GM04503 (cell line): ENCODE measurements at regions not wholly inside any gene's neighbourhood (a gene's known extent, or its start where the extent isn't known, plus 50 kb on each side); places are given as distances from the start of the nearest gene placed in this dataset.
"Not testable (repeated sequence)": the region's sequence is repeated elsewhere in the genome, so short reads cannot be mapped to it uniquely, and the experiment has no call there.

Experiments used
- DNase-seq: peaks from one replicate; pipeline ENCODE4 v3.0.0-alpha.2; 2012; ENCODE audit warnings: low read depth

DNA sequence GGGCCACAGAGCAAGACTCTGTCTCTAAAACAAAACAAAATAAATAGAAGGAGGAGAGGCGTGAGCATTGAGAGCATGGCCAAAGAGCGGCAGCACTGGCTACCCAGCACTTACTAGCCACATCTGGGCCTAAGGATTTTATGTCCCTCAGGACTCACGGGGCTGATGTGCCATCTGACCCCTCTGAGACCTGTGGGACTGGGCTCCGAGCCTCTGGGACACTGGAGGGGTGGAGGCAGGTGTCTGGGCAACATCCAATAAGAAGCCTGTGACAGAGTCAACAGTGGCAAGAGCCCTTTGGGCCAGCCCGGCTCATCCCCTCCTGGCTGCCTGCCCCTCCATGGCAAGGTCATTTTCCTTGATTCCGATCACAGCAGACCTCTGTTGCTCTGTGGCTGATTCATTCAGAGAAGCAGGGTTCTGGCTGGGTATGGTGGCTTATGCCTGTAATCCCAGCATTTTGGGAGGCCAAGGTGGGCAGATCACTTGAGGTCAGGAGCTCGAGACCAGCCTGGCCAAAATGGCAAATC is 60.7 kb downstream of the RRM2 start:
- no peak for DNase-seq

DNA sequence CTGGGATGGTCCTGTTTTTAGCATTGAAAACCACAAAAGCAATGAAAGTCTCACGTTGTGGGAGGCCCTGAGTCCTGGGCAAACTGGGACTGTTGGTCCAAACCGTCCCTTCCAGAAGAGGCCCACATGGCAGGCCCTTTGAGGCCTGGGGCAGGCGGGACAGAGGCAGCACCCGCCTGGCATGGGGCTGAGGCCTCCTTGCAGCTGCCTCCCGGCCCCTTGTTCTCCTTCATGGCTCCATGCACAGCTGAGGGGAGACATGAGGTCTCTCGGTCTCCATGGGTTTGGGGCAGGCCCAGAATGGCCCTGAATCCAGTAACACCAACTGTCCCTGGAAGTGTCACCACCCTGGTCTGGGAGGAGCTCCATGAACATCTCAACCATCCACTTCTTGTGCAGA is 61.9 kb downstream of the RRM2 start:
- no peak for DNase-seq

DNA sequence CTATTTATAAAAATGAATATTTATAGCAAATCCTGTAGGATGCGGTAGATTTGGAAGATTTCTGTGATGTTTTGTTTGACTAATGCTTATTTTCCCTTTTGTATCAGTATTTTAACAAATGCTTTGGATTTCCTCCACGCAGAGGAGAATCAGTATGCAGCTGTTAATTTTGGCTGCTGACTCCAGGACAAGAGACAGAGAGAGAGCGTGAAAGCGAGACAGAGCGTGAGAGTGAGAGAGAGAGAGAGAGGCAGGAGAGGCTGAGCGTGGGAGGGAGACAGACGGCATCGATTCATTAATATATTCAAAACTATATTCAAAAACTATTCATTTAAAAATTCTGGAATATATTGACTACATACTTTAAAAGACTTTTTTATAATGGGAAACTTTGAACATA is 62.5 kb downstream of the RRM2 start:
- DNase-seq, result no peak

DNA sequence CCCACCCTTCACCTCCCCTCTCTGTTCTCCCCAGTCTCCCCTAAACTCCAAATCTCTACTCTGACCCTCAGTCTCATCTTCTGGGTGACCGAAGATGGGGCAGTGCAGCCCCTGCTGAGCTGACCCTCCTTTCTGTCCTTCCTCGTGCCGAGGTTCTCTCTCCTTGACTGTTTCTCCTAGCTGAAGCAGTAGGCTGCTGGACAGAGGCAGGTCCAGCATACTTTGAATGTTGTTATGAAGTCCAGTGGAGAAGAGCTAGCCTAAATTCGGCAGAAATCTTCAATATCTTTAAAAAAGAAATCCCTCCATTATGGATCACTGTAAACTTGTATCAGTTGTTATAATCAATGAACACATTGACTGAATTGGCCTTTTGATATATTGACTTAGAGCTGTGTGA is 63.2 kb downstream of the RRM2 start:
- DNase-seq, result no peak

DNA sequence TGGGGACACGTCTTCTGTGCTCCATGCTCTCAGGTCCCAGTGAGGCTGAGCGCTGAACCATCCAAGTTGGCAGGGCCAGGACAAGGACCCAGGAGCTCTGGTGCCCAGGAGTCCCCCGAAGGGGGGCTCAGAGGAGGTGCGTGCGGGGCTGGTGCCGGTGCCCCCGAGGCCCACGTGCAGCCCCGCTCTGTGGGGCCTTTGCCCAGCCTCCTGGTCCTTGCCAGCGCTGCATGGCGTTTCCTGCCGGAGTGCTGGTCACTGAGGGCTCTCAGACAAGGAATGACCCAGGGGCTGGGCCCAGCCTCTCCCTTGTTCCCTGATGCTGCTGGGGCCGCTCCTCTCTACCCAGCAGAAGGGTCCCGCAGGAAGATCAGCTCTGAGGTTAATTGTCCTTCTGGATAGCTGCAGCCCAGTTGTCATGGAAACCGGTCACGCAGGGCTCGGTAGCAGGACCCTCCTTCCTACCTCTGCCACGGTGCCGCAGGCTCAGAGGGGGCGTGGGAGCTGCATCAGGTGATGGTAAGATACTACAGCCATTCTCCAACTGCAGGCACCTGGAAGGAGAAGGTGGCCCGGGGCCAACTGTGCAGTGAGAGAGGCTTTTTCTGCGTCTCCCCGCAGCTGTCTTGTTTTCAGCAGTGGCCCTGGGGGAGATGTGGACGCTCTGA is 64.5 kb downstream of the RRM2 start:
- no peak for DNase-seq

DNA sequence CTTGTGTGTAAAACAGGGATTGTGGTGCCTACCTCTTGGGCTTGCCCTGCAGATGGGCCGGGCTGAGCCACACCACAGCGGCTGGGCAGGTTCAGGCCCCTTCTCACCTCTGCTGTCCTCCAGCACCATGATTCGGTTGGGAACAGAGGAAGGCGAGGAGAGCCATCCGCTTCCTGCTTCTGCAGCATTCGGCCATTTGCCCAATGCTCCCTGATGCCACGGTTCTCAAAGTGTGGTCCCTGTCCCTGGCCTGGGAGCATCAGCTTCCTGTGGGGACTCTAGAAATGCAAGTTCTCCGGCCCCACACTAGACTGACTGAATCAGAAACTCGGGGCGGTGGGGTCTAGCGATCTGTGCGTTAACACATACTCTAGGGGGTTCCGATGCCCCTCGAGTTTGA is 65.1 kb downstream of the RRM2 start:
- no peak for DNase-seq

DNA sequence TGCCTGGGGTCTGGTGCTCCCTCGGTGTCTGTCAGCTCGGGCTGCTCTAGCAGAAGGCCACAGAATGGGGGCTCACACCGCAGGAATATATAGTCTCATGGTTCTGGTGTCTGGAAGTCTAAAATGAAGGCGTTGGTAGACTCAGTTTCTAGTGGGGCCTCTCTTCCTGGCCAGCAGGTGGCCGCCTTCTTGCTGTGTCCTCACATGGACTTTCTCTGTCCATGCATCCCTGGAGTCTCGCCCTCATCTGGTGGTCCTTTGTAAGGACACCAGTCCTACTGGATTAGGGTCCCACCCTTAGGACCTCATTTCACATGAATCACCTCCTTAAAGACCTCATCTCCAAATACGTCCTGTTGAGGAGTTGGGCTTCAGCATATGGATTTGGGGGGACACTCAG is 65.7 kb downstream of the RRM2 start:
- DNase-seq, result no peak

DNA sequence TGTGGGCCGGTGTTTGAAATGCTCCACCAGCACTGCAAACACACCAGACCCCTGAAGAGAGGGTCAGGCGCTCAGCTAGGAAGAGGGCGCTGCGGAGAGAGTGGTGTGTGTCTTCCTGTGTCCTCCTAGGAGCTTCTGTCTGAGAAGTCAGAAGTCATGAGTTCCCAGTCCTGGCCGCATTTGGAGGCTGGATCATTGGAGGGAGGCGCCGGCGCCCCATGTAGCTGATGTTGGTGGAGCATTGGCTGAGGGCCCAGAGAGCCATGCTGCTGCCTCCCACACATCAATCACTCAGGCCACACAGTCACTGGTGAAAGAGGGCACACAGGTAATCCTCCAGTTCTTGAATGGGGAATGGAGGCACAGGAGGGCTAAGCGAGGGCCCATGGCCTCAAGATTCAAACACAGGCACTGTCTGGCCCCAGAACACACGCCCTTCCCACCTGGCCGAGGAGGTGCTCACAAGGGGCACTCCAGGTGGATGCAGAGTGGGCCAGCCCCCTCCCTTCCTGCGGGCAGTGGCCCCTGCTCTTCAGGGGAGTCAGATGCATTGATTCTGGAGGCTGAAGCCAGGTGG is 66.3 kb downstream of the RRM2 start:
- no peak for DNase-seq

DNA sequence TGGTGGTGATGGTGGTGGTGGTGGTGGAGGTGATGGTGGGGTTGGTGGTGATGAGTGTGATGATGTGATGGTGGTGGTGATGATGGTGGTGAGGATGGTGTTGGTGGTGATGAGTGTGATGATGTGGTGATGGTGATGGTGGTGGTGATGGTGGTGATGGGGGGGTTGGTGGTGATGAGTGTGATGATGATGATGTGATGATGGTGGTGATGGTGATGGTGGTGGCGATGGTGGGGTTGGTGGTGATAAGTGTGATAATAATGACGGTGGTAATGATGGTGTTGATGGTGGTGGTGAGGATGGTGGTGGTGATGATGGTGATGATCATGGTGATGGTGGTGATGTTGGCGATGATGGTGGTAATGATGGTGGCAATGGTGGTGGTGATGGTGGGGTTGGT is 67.7 kb downstream of the RRM2 start:
- no peak for DNase-seq

DNA sequence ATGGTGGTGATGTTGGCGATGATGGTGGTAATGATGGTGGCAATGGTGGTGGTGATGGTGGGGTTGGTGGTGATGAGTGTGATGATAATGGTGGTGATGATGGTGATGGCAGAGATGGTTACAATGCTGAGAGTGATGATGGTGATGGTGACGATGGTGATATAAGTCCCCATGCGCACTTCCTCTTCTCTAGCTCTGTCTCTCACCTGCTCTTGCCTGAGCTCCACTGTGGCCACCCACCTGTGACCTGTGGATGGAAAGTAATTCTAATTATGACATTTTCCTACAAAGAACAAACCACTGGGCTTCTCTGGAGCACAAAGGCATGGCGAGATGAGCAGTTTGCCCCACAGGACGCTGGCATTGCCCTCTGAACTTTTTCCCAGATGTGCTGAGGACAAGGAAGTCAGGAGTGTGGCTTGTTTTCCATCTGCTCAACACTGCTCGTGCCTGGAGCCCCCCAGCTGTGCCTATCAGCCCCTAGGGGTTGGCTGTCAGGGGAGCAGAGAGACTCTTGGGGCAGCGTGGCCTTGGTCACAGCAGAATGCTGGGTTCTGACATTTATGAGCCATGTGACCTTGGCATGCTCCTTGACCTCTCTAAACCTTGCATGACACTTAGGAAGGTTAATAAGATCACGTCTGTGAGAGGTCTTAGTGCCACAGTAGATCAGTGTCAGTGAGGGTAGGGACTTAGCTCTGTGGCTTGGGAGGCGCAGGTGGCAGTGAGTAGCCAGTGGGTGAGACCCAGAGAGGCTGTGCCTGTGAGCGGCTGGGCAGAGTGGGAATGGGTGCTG is 68.4 kb downstream of the RRM2 start:
- DNase-seq, result no peak

DNA sequence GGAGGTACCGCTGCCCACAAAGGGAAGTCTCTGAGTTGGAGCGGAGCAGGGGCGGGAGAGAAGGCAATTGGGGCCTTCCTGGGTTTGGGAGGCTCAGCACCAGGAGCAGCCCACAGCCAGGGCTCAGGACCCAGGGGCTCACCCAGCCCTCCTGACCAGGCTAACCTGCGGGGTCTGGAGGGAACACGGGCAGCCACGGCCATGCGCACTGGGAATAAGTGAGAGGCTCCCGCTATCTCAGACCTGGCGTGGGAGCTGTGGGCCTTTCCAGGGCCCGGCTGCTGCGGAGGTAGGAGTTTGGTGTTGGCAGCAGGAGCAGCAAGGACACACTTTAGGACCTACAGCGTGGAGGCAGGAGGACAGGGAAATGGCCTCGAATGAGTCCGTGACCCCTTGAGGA is 69.0 kb downstream of the RRM2 start:
- no peak for DNase-seq

DNA sequence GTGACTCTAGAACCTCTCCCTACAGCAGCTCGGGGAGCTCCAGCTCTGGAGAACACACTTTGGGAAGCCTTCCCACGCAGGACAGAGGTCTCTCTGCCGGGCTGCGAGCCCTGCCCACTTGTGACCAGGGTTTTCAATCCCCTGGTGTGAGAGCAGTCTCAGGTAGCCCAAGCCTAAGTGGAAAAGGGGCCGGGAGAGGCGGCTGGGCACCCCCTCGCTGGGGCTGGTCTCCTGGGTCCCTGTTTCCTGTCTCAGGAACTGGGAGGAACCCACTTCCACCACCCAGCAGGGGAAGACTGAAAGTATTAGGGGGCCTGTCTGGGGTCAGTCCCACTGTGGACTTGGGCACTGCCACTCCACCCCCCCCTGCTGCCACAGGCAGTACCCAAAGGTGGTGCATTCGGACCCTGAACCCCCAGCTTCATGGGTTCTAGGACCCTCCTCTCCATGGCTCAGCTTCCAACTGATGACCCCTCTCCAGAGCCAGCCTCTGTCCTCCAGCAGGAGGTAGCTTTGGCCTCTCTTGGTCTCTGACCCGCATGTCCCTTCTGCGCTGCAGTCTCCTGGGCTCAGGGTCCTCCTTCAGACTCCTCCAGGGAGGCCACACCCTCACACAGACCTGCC is 70.0 kb downstream of the RRM2 start:
- DNase-seq, result no peak

DNA sequence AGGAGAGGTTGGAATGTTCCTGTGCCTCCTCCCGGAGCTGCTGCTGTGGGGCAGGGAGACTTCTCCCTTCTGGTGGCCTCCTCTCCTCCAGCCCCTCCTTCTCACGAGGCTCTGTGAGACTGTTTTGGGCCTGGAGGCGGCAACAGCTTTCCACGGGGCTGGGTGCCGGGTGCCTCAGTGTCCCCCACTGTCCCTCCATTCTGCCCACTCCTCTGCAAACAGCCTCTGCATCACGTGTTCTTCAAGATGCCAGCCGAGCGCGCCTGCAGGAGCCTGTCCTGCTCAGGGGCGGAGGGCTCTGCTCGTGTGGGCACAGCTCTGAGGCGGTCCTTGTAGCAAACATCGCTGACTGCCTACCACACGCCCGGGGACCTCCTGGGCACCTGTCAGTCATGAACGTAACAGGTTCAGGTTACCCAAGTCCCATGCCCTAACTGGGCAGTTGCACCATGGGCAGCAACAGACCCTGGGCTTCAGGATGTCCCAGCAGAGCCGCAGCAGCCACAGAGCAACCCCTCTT is 70.8 kb downstream of the RRM2 start:
- DNase-seq, result no peak

DNA sequence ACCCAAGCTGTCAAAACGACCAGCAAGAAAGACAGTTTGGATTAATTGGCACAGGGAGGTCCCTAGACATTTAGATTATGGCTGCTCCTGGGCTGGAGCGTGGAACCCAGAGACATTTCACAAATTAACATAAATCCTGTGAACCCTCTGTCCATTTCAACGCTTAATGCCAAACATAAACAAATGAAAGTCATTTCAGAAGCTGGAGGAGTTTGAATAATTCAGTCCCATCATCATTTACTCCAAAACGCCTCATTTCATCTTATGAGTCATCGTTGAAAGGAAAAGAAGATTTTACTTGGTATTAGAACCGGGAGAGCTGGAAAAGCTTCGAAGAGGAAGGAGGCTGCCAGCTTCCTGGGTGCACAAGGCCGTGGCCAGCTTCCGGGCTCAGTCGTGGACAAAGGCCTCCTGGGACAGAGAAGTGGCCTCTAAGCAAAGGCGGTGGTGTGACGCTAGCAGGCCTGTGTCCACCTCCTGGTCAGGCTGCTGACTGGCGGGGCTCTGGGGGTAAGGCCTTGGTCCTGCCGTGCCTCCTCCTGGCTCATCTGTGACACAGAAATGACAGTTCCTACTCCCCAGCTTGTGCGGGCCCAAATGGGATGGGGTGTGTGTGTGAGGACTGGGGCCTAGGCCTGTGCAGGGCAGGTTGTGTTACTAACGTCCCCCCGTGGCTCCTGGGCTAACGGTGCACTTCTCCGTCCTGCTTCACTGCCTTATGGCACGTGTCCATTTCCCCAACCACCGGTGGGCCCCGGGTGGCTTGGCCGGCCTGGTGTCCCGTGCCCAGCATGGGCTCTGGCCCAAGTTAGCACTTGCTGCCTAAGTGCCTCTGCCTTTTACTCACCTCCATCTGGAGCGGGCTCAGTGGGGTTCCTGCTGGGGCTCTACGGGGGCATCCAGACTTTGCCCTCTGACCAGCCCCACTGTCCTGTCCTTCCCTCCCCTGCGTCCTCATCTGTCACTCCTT is 71.6 kb downstream of the RRM2 start:
- DNase-seq, result no peak

DNA sequence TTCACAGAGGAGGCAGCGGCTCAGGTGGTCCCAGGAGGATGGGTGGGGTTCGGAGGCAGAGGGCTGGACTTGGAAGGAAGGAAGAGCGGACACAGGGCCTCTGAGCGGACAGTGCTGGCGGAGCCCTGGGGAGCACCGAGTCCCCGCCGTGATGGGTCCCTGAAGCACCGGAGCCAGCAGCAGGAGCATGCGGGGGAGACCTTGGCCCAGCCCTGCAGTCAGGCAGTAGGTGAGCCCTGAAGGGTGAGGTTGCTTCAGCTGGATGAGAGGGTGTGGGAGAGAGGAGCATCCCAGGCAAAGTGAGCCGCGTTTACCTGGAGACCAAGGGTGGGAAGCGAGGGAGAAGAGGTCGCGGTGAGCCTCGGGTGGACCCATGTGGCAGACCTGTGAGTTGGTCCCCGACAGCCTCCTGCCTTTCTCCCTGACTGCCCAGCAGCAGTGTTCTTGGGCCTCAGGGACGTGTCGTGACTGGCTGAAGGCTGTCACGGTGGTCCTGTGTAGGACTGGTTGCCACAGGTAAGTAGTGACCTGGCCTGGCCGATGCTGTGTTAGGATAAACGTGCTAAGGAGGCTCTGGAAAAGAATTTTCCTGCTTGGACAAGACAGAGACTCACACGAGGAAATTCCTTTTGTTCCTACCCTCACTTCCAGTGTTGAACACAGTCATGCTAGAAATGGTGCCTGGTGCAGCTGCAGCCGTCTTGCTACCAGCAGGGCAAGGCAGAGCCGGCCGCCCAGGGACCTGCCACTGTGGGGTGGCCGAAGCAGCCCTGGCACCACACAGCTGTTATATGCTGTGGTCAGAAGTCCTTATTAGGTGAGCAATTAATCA is 73.0 kb downstream of the RRM2 start:
- DNase-seq, result no peak

DNA sequence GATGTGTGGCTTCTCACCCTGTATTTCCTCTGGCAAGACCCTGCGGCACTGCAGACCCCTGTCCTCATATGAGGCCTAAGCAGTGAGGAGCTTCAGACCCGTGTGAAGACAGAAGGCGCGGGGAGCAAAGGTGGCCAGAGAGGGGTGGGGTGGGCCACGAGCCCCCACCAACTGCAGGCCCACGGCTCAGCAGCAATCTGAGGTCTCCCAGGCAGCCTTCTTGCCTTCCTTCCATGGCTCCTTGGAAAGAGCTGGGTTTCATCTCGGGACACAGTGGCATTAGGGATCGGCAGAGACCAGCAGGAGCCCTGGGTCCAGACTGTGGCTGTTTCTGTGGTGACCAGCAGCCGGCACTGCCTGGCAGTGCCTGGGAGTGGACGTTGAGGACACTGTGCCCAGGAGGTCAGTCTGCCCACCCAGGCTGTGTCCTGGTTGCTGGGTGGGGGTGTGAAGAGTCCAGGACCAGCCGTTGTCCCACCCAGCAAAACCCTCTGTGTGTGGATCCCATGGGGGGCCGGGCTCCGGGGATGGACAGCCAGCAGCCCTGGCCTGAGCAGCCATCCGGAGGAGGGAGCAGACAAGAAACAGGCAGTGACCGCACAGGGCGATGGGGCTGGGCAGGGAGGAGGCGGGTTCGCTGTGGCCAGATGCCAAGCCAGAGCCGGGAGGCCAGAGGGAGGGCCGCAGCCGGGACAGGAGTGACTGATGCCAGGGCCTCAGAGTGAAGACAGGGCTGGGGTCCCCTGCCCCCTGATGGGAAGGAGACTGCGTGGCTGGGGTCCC is 73.8 kb downstream of the RRM2 start:
- no peak for DNase-seq

DNA sequence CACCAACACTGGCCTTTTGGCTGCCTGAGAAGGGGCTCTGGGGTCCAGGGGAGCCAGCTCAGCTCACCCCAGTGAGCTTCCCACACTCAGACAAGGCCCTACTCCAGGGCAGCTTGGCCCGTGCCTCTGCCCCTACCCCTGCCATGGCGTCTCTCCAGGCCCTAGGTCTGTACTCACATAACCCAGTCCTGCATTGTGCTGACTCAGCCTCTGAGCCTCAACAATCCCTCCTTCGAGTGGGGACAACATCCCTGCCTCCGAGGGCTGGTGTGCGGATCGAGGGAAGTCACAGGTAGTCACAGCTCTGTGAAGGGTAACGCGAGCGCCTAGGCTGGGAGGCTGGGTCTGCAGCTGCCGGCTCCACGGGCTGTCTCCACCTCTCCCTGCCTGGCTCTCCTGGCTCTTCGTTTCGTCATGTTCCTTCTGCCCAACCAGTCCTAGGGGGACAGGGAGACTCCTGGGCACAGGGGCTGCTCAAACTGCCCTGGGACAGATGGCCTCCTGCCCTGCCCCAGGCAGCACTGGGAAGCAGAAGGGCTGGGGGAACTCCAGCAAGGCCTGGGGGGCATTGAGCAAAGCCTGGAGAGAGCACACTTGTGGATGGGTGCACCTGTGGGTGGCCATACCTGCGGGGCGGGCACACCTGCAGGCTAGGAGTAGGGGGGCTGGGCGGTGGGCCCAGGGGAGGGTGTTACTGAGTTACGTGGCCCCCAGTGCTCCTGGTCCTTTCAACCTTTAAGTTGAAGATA is 74.6 kb downstream of the RRM2 start:
- no peak for DNase-seq

DNA sequence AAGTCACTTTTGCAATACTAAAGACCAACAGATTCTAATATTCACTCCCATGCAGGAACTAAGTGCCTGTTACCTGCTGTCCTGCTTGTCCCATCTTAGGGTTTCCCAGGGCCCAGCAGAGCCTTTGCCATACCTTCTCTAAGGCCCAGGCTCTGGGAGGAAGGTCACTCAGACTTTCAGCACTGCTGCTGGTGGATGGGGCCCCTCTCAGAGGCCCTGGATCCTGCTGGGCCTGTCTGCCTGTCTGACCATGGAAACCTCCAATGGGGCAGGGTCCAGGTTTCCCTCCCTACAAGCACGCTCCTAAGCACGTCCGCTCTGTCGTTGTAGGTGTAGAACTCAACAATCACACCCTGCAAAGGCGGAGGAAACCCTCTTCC is 75.1 kb downstream of the RRM2 start:
- DNase-seq, result no peak

DNA sequence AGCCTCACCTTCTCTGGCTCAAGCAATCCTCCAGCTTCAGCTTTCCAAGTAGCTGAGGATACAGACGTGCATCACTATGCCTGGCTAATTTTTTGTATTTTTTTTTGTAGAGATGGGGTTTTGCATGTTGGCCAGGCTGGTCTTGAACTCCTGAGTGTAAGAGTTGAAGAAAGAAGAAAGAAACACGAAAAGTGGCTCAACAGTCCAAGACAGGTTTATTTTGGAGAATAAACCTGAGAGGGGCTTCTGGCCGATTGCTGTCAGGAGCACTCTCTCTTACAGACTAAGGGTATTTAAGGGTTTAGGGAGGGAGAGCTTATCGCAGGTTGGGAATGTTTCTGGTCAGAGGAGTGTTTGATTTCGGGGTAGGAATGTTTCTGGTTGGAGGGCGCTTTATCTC is 75.9 kb downstream of the RRM2 start:
- DNase-seq, result not testable (repeated sequence)
